ENCODE measurements at regions not wholly inside any gene's neighbourhood (a gene's known extent, or its start where the extent isn't known, plus 50 kb on each side); places are given as distances from the start of the nearest gene placed in this dataset.

DNA sequence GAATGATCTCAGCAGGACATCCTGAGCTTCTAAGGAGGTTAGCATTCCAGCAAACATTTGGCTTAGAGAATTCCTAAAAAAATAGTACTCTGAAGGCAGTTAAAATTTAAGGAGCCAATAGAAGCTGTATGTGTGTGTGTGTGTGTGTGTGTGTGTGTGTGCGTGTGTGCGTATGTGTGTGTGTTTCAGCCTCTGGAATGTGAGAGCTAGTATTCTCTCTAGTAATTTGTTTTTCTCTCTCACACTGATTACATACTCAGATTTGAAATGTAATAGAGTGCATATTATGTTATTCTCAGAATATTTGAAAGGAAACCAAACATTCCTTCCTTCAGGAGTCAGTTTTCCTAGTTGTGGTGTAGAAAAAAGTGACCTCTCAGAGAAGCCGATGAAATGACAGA is 279.6 kb downstream of the TMEM38B start:
- TF ChIP-seq TAF1 (IDR thresholded peaks at IDR 0.05; ENCODE audit: borderline replicate concordance, insufficient read depth, low read length), result no peak
- no peak for TF ChIP-seq POLR2AphosphoS5 (IDR thresholded peaks at IDR 0.05; ENCODE audit: low read depth, low read length)
- no peak for TF ChIP-seq SIN3A (IDR thresholded peaks at IDR 0.05; ENCODE audit: borderline replicate concordance, insufficient read depth, low read length)
- TF ChIP-seq, protein P1, sequence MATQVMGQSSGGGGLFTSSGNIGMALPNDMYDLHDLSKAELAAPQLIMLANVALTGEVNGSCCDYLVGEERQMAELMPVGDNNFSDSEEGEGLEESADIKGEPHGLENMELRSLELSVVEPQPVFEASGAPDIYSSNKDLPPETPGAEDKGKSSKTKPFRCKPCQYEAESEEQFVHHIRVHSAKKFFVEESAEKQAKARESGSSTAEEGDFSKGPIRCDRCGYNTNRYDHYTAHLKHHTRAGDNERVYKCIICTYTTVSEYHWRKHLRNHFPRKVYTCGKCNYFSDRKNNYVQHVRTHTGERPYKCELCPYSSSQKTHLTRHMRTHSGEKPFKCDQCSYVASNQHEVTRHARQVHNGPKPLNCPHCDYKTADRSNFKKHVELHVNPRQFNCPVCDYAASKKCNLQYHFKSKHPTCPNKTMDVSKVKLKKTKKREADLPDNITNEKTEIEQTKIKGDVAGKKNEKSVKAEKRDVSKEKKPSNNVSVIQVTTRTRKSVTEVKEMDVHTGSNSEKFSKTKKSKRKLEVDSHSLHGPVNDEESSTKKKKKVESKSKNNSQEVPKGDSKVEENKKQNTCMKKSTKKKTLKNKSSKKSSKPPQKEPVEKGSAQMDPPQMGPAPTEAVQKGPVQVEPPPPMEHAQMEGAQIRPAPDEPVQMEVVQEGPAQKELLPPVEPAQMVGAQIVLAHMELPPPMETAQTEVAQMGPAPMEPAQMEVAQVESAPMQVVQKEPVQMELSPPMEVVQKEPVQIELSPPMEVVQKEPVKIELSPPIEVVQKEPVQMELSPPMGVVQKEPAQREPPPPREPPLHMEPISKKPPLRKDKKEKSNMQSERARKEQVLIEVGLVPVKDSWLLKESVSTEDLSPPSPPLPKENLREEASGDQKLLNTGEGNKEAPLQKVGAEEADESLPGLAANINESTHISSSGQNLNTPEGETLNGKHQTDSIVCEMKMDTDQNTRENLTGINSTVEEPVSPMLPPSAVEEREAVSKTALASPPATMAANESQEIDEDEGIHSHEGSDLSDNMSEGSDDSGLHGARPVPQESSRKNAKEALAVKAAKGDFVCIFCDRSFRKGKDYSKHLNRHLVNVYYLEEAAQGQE (IDR thresholded peaks at IDR 0.05; ENCODE audit: insufficient read depth in 1 of 2, low read depth in 2 of 2, low read length in 2 of 2), result no peak

Measured in PFSK-1 (cell line).